ENCODE measurements at regions not wholly inside any gene's neighbourhood (a gene's known extent, or its start where the extent isn't known, plus 50 kb on each side); places are given as distances from the start of the nearest gene placed in this dataset.

GRCh38 chr22:22091400-22091878 lies 108.9 kb upstream of the TOP3B start:
- Histone ChIP-seq H3K4me1 (ENCODE audit: insufficient read depth, low read length, poor library complexity, severe bottlenecking) (no peaks in the 10 kb centered on the region), H3K36me3 (ENCODE audit: insufficient read depth, low read length, poor library complexity, severe bottlenecking) (no peaks in the 10 kb centered on the region), H3K27me3 (replicated peaks; ENCODE audit: insufficient read depth, low read depth, low read length, poor library complexity) (peaks cover 74% of the 10 kb centered on the region), H3K9me3 (ENCODE audit: low read depth, low read length, poor library complexity, severe bottlenecking) (no peaks in the 10 kb centered on the region), H3K27ac (ENCODE audit: low read depth, low read length, poor library complexity, severe bottlenecking) (no peak overlapping the region), H3K4me3 (ENCODE audit: low read depth, low read length, poor library complexity, severe bottlenecking) (no peak overlapping the region)
- intact Hi-C loops (cut with micrococcal nuclease; ENCODE audit: unreplicated experiment): no loop called here
- ChIA-PET CTCF (no interaction called here), POLR2A (ENCODE audit: low non-redundant PET) (no interaction called here)
- TF ChIP-seq CTCF (conservative IDR thresholded peaks at IDR 0.05; ENCODE audit: low read depth, low read length) (no peak), EZH2 (IDR thresholded peaks at IDR 0.05; ENCODE audit: borderline replicate concordance, low read depth, low read length, poor library complexity, severe bottlenecking) (no peak)
- no peak for DNase-seq (ENCODE audit: low spot score)
- no TSS peak for BruUV-seq (replicated peaks)

GRCh38 chr22:22090650-22091399 lies 108.2 kb upstream of the TOP3B start:
- H3K4me1 ChIP-seq (ENCODE audit: insufficient read depth, low read length, poor library complexity, severe bottlenecking): no peaks in the 10 kb centered on the region
- H3K27me3 ChIP-seq (replicated peaks; ENCODE audit: insufficient read depth, low read depth, low read length, poor library complexity): peaks cover 69% of the 10 kb centered on the region
- CTCF ChIA-PET: no interaction called here
- no TSS peak for BruUV-seq (replicated peaks)
- no peaks in the 10 kb centered on the region for H3K36me3 ChIP-seq (ENCODE audit: insufficient read depth, low read length, poor library complexity, severe bottlenecking)
- POLR2A ChIA-PET (ENCODE audit: low non-redundant PET): no interaction called here
- intact Hi-C loops (cut with micrococcal nuclease; ENCODE audit: unreplicated experiment): no loop called here
- no peak for DNase-seq (ENCODE audit: low spot score)
- H3K27ac ChIP-seq (ENCODE audit: low read depth, low read length, poor library complexity, severe bottlenecking): no peak overlapping the region
- no peak overlapping the region for H3K4me3 ChIP-seq (ENCODE audit: low read depth, low read length, poor library complexity, severe bottlenecking)
- no peak for TF ChIP-seq CTCF (conservative IDR thresholded peaks at IDR 0.05; ENCODE audit: low read depth, low read length)
- no peak for TF ChIP-seq EZH2 (IDR thresholded peaks at IDR 0.05; ENCODE audit: borderline replicate concordance, low read depth, low read length, poor library complexity, severe bottlenecking)
- H3K9me3 ChIP-seq (ENCODE audit: low read depth, low read length, poor library complexity, severe bottlenecking): no peaks in the 10 kb centered on the region

GRCh38 chr22:22089459-22090308 lies 107.1 kb upstream of the TOP3B start:
- POLR2A ChIA-PET (ENCODE audit: low non-redundant PET): no interaction called here
- Histone ChIP-seq H3K4me3 (ENCODE audit: low read depth, low read length, poor library complexity, severe bottlenecking) (no peak overlapping the region), H3K4me1 (ENCODE audit: insufficient read depth, low read length, poor library complexity, severe bottlenecking) (no peaks in the 10 kb centered on the region), H3K27ac (ENCODE audit: low read depth, low read length, poor library complexity, severe bottlenecking) (no peak overlapping the region), H3K36me3 (ENCODE audit: insufficient read depth, low read length, poor library complexity, severe bottlenecking) (no peaks in the 10 kb centered on the region), H3K9me3 (ENCODE audit: low read depth, low read length, poor library complexity, severe bottlenecking) (no peaks in the 10 kb centered on the region), H3K27me3 (replicated peaks; ENCODE audit: insufficient read depth, low read depth, low read length, poor library complexity) (peaks cover 58% of the 10 kb centered on the region)
- intact Hi-C loops (cut with micrococcal nuclease; ENCODE audit: unreplicated experiment): no loop called here
- no TSS peak for BruUV-seq (replicated peaks)
- CTCF ChIA-PET: no interaction called here
- no peak for TF ChIP-seq EZH2 (IDR thresholded peaks at IDR 0.05; ENCODE audit: borderline replicate concordance, low read depth, low read length, poor library complexity, severe bottlenecking)
- no peak for TF ChIP-seq CTCF (conservative IDR thresholded peaks at IDR 0.05; ENCODE audit: low read depth, low read length)
- no peak for DNase-seq (ENCODE audit: low spot score)

All from A673 (cell line).